Osteoblast (primary cell): ENCODE measurements at regions not wholly inside any gene's neighbourhood (a gene's known extent, or its start where the extent isn't known, plus 50 kb on each side); places are given as distances from the start of the nearest gene placed in this dataset.
"Not testable (repeated sequence)": the region's sequence is repeated elsewhere in the genome, so short reads cannot be mapped to it uniquely, and the experiment has no call there.

ENCODE experiments used
- DNase-seq: peaks from one replicate; pipeline ENCODE4 v3.0.0; 2011; ENCODE audit warnings: low spot score, mixed read lengths; ENCODE audit not compliant: insufficient read length; ENCODE audit errors: missing footprints
- H2AFZ ChIP-seq: 2 replicates; pipeline ENCODE4 v1.6.0; 2011; ENCODE audit warnings: mild to moderate bottlenecking, low read length
- H3K27ac ChIP-seq: 2 replicates; pipeline ENCODE4 v1.5.1; 2011; ENCODE audit warnings: mild to moderate bottlenecking, low read depth, low read length, moderate library complexity
- H3K27me3 ChIP-seq: 2 replicates; pipeline ENCODE4 v1.6.0; 2012; ENCODE audit warnings: mild to moderate bottlenecking, control low read depth, inconsistent platforms, low read length, moderate library complexity; ENCODE audit not compliant: insufficient read depth
- H3K36me3 ChIP-seq: 2 replicates; pipeline ENCODE4 v1.5.1; 2011; ENCODE audit warnings: mild to moderate bottlenecking, low read length, control low read depth, moderate library complexity; ENCODE audit not compliant: insufficient read depth
- H3K4me1 ChIP-seq: 2 replicates; pipeline ENCODE4 v1.5.1; 2011; ENCODE audit warnings: mild to moderate bottlenecking, low read length, control low read depth, moderate library complexity; ENCODE audit not compliant: insufficient read depth
- H3K4me2 ChIP-seq: 2 replicates; pipeline ENCODE4 v1.6.0; 2011; ENCODE audit warnings: mild to moderate bottlenecking, low read length; ENCODE audit not compliant: insufficient read depth
- H3K4me3 ChIP-seq: fragments of 200-600 bp; sonication (generic); 3 replicates; pipeline ENCODE4 v1.5.1; 2012; ENCODE audit warnings: mild to moderate bottlenecking, low read length, inconsistent platforms; ENCODE audit not compliant: insufficient read depth
- H3K79me2 ChIP-seq: 2 replicates; pipeline ENCODE4 v1.6.0; 2012; ENCODE audit warnings: mild to moderate bottlenecking, low read length, control low read depth, inconsistent platforms; ENCODE audit not compliant: insufficient read depth
- H3K9me3 ChIP-seq: 2 replicates; pipeline ENCODE4 v1.5.1; 2011; ENCODE audit warnings: low read depth, low read length, control low read depth
- H4K20me1 ChIP-seq: 2 replicates; pipeline ENCODE4 v1.6.0; 2012; ENCODE audit warnings: mild to moderate bottlenecking, low read length, control low read depth; ENCODE audit not compliant: insufficient read depth
- TF ChIP-seq, protein P1 (sequence below): IDR thresholded peaks from 2 replicates; pipeline ENCODE4 v1.5.1; 2011; ENCODE audit warnings: mild to moderate bottlenecking, low read depth, low read length, moderate library complexity; ENCODE audit errors: extremely low read depth

DNA sequence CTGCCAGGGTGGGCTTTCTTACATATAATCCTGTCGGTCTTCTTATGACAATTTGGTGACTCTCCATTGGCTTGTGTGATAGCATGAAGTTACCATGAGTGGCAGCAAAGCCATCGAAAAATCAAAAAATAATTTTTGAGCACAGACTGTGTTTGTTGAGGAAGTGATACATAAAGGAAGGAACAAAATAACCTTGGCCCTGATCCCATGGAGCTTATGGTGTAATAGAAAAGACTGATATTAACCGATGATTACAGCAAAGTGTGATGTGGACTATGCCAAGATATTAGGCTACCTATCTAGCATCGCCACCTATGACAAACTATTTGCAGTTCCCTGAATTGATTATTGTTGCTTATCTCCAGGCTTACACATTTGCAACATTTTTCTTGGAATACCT lies 383.2 kb downstream of the AEBP2 start:
- H3K27me3 ChIP-seq, result no peaks in the 10 kb centered on the region
- H2AFZ ChIP-seq, result no peak overlapping the region
- DNase-seq, result no peak
- H3K36me3 ChIP-seq, result no peaks in the 10 kb centered on the region
- no peaks in the 10 kb centered on the region for H4K20me1 ChIP-seq
- no peak overlapping the region for H3K27ac ChIP-seq
- no peaks in the 10 kb centered on the region for H3K79me2 ChIP-seq
- no peaks in the 10 kb centered on the region for H3K4me1 ChIP-seq
- H3K4me3 ChIP-seq, result no peak overlapping the region
- H3K9me3 ChIP-seq, result peaks cover 1% of the 10 kb centered on the region
- no peak overlapping the region for H3K4me2 ChIP-seq
- TF ChIP-seq, protein P1, sequence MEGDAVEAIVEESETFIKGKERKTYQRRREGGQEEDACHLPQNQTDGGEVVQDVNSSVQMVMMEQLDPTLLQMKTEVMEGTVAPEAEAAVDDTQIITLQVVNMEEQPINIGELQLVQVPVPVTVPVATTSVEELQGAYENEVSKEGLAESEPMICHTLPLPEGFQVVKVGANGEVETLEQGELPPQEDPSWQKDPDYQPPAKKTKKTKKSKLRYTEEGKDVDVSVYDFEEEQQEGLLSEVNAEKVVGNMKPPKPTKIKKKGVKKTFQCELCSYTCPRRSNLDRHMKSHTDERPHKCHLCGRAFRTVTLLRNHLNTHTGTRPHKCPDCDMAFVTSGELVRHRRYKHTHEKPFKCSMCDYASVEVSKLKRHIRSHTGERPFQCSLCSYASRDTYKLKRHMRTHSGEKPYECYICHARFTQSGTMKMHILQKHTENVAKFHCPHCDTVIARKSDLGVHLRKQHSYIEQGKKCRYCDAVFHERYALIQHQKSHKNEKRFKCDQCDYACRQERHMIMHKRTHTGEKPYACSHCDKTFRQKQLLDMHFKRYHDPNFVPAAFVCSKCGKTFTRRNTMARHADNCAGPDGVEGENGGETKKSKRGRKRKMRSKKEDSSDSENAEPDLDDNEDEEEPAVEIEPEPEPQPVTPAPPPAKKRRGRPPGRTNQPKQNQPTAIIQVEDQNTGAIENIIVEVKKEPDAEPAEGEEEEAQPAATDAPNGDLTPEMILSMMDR, result no peak

DNA sequence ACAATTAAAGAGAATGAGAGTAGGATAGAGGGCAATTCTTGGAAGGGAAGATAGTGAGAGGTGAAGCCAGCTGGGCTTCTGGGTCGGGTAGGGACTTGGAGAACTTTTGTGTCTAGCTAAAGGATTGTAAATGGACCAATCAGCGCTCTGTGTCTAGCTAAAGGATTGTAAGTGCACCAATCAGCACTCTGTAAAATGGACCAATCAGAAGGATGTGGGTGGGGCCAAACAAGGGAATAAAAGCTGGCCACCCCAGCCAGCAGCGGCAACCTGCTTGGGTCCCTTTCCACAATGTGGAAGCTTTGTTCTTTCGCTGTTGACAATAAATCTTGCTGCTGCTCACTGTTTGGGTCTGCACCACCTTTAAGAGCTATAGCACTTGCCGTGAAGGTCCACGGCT lies 384.0 kb downstream of the AEBP2 start:
- not testable (repeated sequence) for H2AFZ ChIP-seq, H3K4me1 ChIP-seq, H3K27me3 ChIP-seq, H3K27ac ChIP-seq, H3K9me3 ChIP-seq, H3K4me2 ChIP-seq, H3K79me2 ChIP-seq, H4K20me1 ChIP-seq, H3K36me3 ChIP-seq, DNase-seq, H3K4me3 ChIP-seq

DNA sequence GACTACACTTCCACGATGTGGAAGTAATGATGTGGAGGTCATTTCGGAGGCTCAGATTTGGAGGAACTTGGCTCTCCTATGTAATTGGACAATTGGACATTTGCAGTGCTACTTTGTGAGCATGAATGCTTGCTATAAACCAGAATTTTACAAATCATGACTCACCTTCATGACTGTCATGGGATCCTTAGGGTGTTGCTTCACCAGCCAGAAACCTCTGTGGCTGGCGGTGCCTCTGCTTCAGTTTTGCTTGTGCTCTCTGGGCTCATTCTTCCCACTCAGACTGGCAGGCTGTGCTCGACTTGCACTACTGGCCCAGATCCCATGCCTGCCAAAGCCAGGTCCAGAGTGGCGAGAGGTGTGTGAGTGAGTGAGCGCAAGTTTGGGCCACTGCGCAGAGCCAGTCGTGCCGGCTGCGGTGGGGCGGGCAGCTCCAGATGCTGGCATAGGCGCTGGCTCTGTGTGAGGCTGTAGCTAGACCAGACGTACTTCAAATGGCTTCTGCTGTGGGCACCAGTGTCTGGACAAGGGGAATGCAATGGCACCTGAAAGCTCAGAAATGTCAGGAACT lies 387.8 kb downstream of the AEBP2 start:
- no peak overlapping the region for H3K27ac ChIP-seq
- no peak for DNase-seq
- H3K4me3 ChIP-seq, result no peak overlapping the region
- no peaks in the 10 kb centered on the region for H3K4me1 ChIP-seq
- H3K9me3 ChIP-seq, result peaks cover 5% of the 10 kb centered on the region
- H3K79me2 ChIP-seq, result no peaks in the 10 kb centered on the region
- TF ChIP-seq, protein P1, result no peak
- H2AFZ ChIP-seq, result no peak overlapping the region
- no peaks in the 10 kb centered on the region for H4K20me1 ChIP-seq
- H3K36me3 ChIP-seq, result no peaks in the 10 kb centered on the region
- H3K27me3 ChIP-seq, result no peaks in the 10 kb centered on the region
- H3K4me2 ChIP-seq, result no peak overlapping the region

DNA sequence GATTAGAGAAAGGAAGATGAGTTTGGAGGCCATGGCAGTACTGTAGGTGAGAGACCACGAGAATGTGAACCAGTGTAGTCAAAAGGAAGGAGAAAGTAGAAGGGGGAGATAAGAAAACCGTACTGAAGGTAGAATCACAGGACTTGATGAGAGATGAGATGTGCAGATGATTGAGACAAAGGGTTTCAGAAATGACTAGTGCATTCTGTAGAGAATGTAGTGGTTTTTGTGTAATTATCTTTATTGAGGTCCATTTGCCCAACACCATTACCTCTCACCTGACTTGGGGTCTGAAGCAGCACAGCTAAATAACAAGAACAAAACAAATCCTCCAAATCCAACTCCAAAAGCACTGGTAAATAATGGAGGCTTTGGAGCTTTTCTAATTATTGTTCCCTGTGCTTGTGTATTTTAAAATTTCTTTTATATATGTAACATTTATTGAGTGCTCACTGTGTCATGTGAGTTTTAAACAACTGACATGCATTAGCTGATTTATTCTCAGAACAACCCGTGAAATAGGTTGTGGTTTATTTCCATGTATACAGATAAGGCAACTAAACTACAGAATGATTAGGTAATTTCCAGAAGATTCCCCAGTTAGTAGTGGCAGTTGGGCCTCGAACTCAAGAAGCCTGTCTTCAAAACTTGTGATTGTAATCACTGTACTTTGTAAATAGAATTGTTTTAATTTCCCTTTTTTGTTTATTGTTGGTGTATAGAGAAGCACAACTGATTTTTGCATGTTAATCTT lies 390.0 kb downstream of the AEBP2 start:
- no peak for DNase-seq
- Histone ChIP-seq H4K20me1 (no peaks in the 10 kb centered on the region), H3K9me3 (peaks cover 5% of the 10 kb centered on the region), H3K27me3 (no peaks in the 10 kb centered on the region), H2AFZ (no peak overlapping the region), H3K4me3 (no peak overlapping the region), H3K4me1 (peaks cover 9% of the 10 kb centered on the region), H3K36me3 (no peaks in the 10 kb centered on the region), H3K79me2 (no peaks in the 10 kb centered on the region), H3K4me2 (no peak overlapping the region), H3K27ac (no peak overlapping the region)
- TF ChIP-seq, protein P1, result no peak
